Endothelial cell (in vitro differentiated cells): ENCODE measurements at regions not wholly inside any gene's neighbourhood (a gene's known extent, or its start where the extent isn't known, plus 50 kb on each side); places are given as distances from the start of the nearest gene placed in this dataset.

Experiments used
- DNase-seq: peaks from one replicate; pipeline ENCODE4 v3.0.0; 2021; ENCODE audit warnings: low spot score
- H3K27ac Mint-ChIP-seq: one replicate; pipeline ENCODE4 v1.8.0; 2021; ENCODE audit warnings: mixed read lengths, inconsistent platforms; ENCODE audit not compliant: unreplicated experiment
- H3K27me3 Mint-ChIP-seq: one replicate; pipeline ENCODE4 v1.8.0; 2021; ENCODE audit warnings: mild to moderate bottlenecking, moderate library complexity, mixed read lengths, inconsistent platforms; ENCODE audit not compliant: unreplicated experiment
- H3K36me3 Mint-ChIP-seq: one replicate; pipeline ENCODE4 v1.8.0; 2021; ENCODE audit warnings: mild to moderate bottlenecking, low read depth, mixed read lengths, inconsistent platforms; ENCODE audit not compliant: unreplicated experiment
- H3K4me1 Mint-ChIP-seq: one replicate; pipeline ENCODE4 v1.8.0; 2021; ENCODE audit warnings: mild to moderate bottlenecking, mixed read lengths, inconsistent platforms; ENCODE audit not compliant: unreplicated experiment
- H3K4me3 Mint-ChIP-seq: one replicate; pipeline ENCODE4 v1.8.0; 2021; ENCODE audit warnings: mild to moderate bottlenecking, mixed read lengths, inconsistent platforms; ENCODE audit not compliant: unreplicated experiment
- H3K9me3 Mint-ChIP-seq: one replicate; pipeline ENCODE4 v1.8.0; 2021; ENCODE audit warnings: mixed read lengths, inconsistent platforms; ENCODE audit not compliant: unreplicated experiment
- CTCF ChIP-seq: fragments of 200-600 bp; sonication (generic); IDR thresholded peaks from one replicate; pipeline ENCODE4 v1.5.0; 2021; ENCODE audit warnings: antibody characterized with exemption; ENCODE audit not compliant: unreplicated experiment

GRCh38 chr16:86289304-86289703, 221.0 kb upstream of the FOXF1 start:
- TF ChIP-seq CTCF = no peak
- Mint-ChIP-seq H3K4me3 (no peak overlapping the region), H3K36me3 (no peaks in the 10 kb centered on the region), H3K4me1 (peaks cover 15% of the 10 kb centered on the region), H3K27me3 (peaks cover 28% of the 10 kb centered on the region), H3K27ac (no peak overlapping the region), H3K9me3 (no peaks in the 10 kb centered on the region)
- no peak for DNase-seq

- no peaks in the 10 kb centered on the region for H3K36me3 Mint-ChIP-seq
- peaks cover 15% of the 10 kb centered on the region for H3K4me1 Mint-ChIP-seq
- peaks cover 28% of the 10 kb centered on the region for H3K27me3 Mint-ChIP-seq
- H3K27ac Mint-ChIP-seq = no peak overlapping the region
- H3K9me3 Mint-ChIP-seq = no peaks in the 10 kb centered on the region
- no peak overlapping the region for H3K4me3 Mint-ChIP-seq
- TF ChIP-seq CTCF = no peak
- no peak for DNase-seq
These were observed 220.4 kb upstream of the FOXF1 start for GRCh38 chr16:86289907-86290306.

- Mint-ChIP-seq H3K4me3 (no peak overlapping the region), H3K9me3 (no peaks in the 10 kb centered on the region), H3K27me3 (peaks cover 28% of the 10 kb centered on the region), H3K27ac (no peak overlapping the region), H3K4me1 (peaks cover 15% of the 10 kb centered on the region), H3K36me3 (no peaks in the 10 kb centered on the region)
- no peak for TF ChIP-seq CTCF
- no peak for DNase-seq
These were observed 218.8 kb upstream of the FOXF1 start for GRCh38 chr16:86291491-86291890.

GRCh38 chr16:86292171-86292775, 218.1 kb upstream of the FOXF1 start:
- Mint-ChIP-seq H3K4me3 (no peak overlapping the region), H3K27me3 (peaks cover 26% of the 10 kb centered on the region), H3K9me3 (no peaks in the 10 kb centered on the region), H3K4me1 (peaks cover 15% of the 10 kb centered on the region), H3K27ac (no peak overlapping the region), H3K36me3 (no peaks in the 10 kb centered on the region)
- no peak for TF ChIP-seq CTCF
- no peak for DNase-seq

GRCh38 chr16:86292942-86293341, 217.4 kb upstream of the FOXF1 start:
- no peaks in the 10 kb centered on the region for H3K9me3 Mint-ChIP-seq
- H3K4me1 Mint-ChIP-seq = peaks cover 8% of the 10 kb centered on the region
- H3K36me3 Mint-ChIP-seq = no peaks in the 10 kb centered on the region
- DNase-seq = no peak
- H3K27me3 Mint-ChIP-seq = peaks cover 20% of the 10 kb centered on the region
- H3K4me3 Mint-ChIP-seq = no peak overlapping the region
- H3K27ac Mint-ChIP-seq = no peak overlapping the region
- TF ChIP-seq CTCF = no peak
